HUES64 (cell line): ENCODE measurements at regions not wholly inside any gene's neighbourhood (a gene's known extent, or its start where the extent isn't known, plus 50 kb on each side); places are given as distances from the start of the nearest gene placed in this dataset.

Experiments
- H3K27ac ChIP-seq: 2 replicates; pipeline ENCODE4 v1.7.0; 2013; ENCODE audit warnings: low read depth, low read length, inconsistent platforms
- H3K27me3 ChIP-seq: 2 replicates; pipeline ENCODE4 v1.6.1; 2013; ENCODE audit warnings: mild to moderate bottlenecking, low read length; ENCODE audit not compliant: insufficient read depth
- H3K36me3 ChIP-seq: 2 replicates; pipeline ENCODE4 v1.6.1; 2013; ENCODE audit warnings: mild to moderate bottlenecking, low read length; ENCODE audit not compliant: insufficient read depth
- H3K4me1 ChIP-seq: 2 replicates; pipeline ENCODE4 v1.6.1; 2013; ENCODE audit warnings: mild to moderate bottlenecking, low read length, moderate library complexity; ENCODE audit not compliant: insufficient read depth
- H3K4me3 ChIP-seq: 2 replicates; pipeline ENCODE4 v1.5.1; 2013; ENCODE audit warnings: mild to moderate bottlenecking, low read length, moderate library complexity
- H3K9ac ChIP-seq: 2 replicates; pipeline ENCODE4 v1.6.1; 2013; ENCODE audit warnings: mild to moderate bottlenecking, low read depth, low read length
- H3K9me3 ChIP-seq: 2 replicates; pipeline ENCODE4 v1.6.1; 2013; ENCODE audit warnings: low read depth, low read length; ENCODE audit not compliant: insufficient read depth
- WGBS: fragments of 150-250, 120-280 bp; methylation state at CpG from one replicate; pipeline ENCODE4 v1.1.7; 2013; ENCODE audit warnings: missing lambda C conversion rate; 5-methylcytosine and 5-hydroxymethylcytosine counted together

GRCh38 chr11:28887681-28888080, 779.5 kb downstream of the METTL15 start:
- Histone ChIP-seq H3K27ac (no peak overlapping the region), H3K4me1 (no peaks in the 10 kb centered on the region), H3K27me3 (no peaks in the 10 kb centered on the region), H3K9ac (no peak overlapping the region), H3K36me3 (no peaks in the 10 kb centered on the region), H3K9me3 (no peaks in the 10 kb centered on the region), H3K4me3 (no peak overlapping the region)
- WGBS: 100% methylated on average over 1 of the region's 1 CpG

GRCh38 chr11:28879869-28880268, 771.7 kb downstream of the METTL15 start:
- Histone ChIP-seq H3K4me3 (no peak overlapping the region), H3K9ac (no peak overlapping the region), H3K4me1 (no peaks in the 10 kb centered on the region), H3K27ac (no peak overlapping the region), H3K27me3 (no peaks in the 10 kb centered on the region), H3K36me3 (no peaks in the 10 kb centered on the region), H3K9me3 (no peaks in the 10 kb centered on the region)
- WGBS: 94% methylated on average over 1 of the region's 2 CpGs

GRCh38 chr11:28878025-28878424, 769.8 kb downstream of the METTL15 start:
- Histone ChIP-seq H3K36me3 (no peaks in the 10 kb centered on the region), H3K9me3 (no peaks in the 10 kb centered on the region), H3K4me3 (no peak overlapping the region), H3K4me1 (no peaks in the 10 kb centered on the region), H3K27ac (no peak overlapping the region), H3K27me3 (no peaks in the 10 kb centered on the region), H3K9ac (no peak overlapping the region)
- 95% methylated on average over 4 of the region's 4 CpGs for WGBS

GRCh38 chr11:28877340-28877739, 769.2 kb downstream of the METTL15 start:
- Histone ChIP-seq H3K27me3 (no peaks in the 10 kb centered on the region), H3K4me3 (no peak overlapping the region), H3K4me1 (no peaks in the 10 kb centered on the region), H3K9ac (no peak overlapping the region), H3K36me3 (no peaks in the 10 kb centered on the region), H3K27ac (no peak overlapping the region), H3K9me3 (no peaks in the 10 kb centered on the region)

GRCh38 chr11:28874706-28875105, 766.5 kb downstream of the METTL15 start:
- Histone ChIP-seq H3K4me3 (no peak overlapping the region), H3K4me1 (no peaks in the 10 kb centered on the region), H3K9me3 (no peaks in the 10 kb centered on the region), H3K9ac (no peak overlapping the region), H3K27ac (no peak overlapping the region), H3K27me3 (no peaks in the 10 kb centered on the region), H3K36me3 (no peaks in the 10 kb centered on the region)
- WGBS: 100% methylated on average over 1 of the region's 1 CpG

GRCh38 chr11:28871090-28871489, 762.9 kb downstream of the METTL15 start:
- Histone ChIP-seq H3K4me3 (no peak overlapping the region), H3K9ac (no peak overlapping the region), H3K4me1 (no peaks in the 10 kb centered on the region), H3K27ac (no peak overlapping the region), H3K27me3 (no peaks in the 10 kb centered on the region), H3K9me3 (no peaks in the 10 kb centered on the region), H3K36me3 (no peaks in the 10 kb centered on the region)
- 98% methylated on average over 1 of the region's 1 CpG for WGBS

GRCh38 chr11:28863422-28863821, 755.2 kb downstream of the METTL15 start:
- Histone ChIP-seq H3K27ac (no peak overlapping the region), H3K27me3 (no peaks in the 10 kb centered on the region)
- WGBS: 91% methylated on average over 2 of the region's 2 CpGs

GRCh38 chr11:28860893-28861292, 752.7 kb downstream of the METTL15 start:
- Histone ChIP-seq H3K27me3 (no peaks in the 10 kb centered on the region), H3K36me3 (no peaks in the 10 kb centered on the region), H3K4me3 (no peak overlapping the region), H3K4me1 (peaks cover 16% of the 10 kb centered on the region), H3K9ac (no peak overlapping the region), H3K27ac (no peak overlapping the region), H3K9me3 (peaks cover 11% of the 10 kb centered on the region; the same call in 1 of the 2 replicates)
- 0% methylated on average over 1 of the region's 2 CpGs for WGBS

More at GRCh38 chr11:28863422-28863821, 755.2 kb downstream of the METTL15 start:
- peaks cover 16% of the 10 kb centered on the region for H3K4me1 ChIP-seq
- no peaks in the 10 kb centered on the region for H3K36me3 ChIP-seq
- no peak overlapping the region for H3K9ac ChIP-seq
- 0 out of 2 replicates have a peak, but pooled peaks cover under 1% of the 10 kb centered on the region for H3K9me3 ChIP-seq
- no peak overlapping the region for H3K4me3 ChIP-seq

- Histone ChIP-seq H3K36me3 (no peaks in the 10 kb centered on the region), H3K27ac (no peak overlapping the region), H3K9ac (no peak overlapping the region), H3K4me3 (no peak overlapping the region), H3K4me1 (peaks cover 16% of the 10 kb centered on the region), H3K27me3 (no peaks in the 10 kb centered on the region), H3K9me3 (peaks cover 11% of the 10 kb centered on the region; the same call in 1 of the 2 replicates)
- 67% methylated on average over 2 of the region's 2 CpGs for WGBS
Observed at GRCh38 chr11:28858076-28858475, 749.9 kb downstream of the METTL15 start.

GRCh38 chr11:28849053-28849452, 740.9 kb downstream of the METTL15 start:
- H3K4me1 ChIP-seq: no peaks in the 10 kb centered on the region
- H3K27ac ChIP-seq: no peak overlapping the region
- H3K27me3 ChIP-seq: no peaks in the 10 kb centered on the region
- no peaks in the 10 kb centered on the region; the same call in 1 of the 2 replicates for H3K36me3 ChIP-seq
- no peak overlapping the region for H3K4me3 ChIP-seq
- peaks cover 22% of the 10 kb centered on the region for H3K9me3 ChIP-seq
- H3K9ac ChIP-seq: no peak overlapping the region

GRCh38 chr11:28842716-28843115, 734.5 kb downstream of the METTL15 start:
- H3K4me1 ChIP-seq: no peaks in the 10 kb centered on the region
- no peaks in the 10 kb centered on the region for H3K36me3 ChIP-seq
- H3K4me3 ChIP-seq: no peak overlapping the region
- H3K27me3 ChIP-seq: no peaks in the 10 kb centered on the region
- WGBS: 93% methylated on average over 1 of the region's 1 CpG
- H3K9me3 ChIP-seq: no peaks in the 10 kb centered on the region
- no peak overlapping the region for H3K27ac ChIP-seq
- no peak overlapping the region for H3K9ac ChIP-seq

- Histone ChIP-seq H3K4me3 (no peak overlapping the region), H3K4me1 (peaks cover 34% of the 10 kb centered on the region), H3K9ac (no peak overlapping the region), H3K27me3 (no peaks in the 10 kb centered on the region), H3K36me3 (no peaks in the 10 kb centered on the region), H3K9me3 (no peaks in the 10 kb centered on the region), H3K27ac (no peak overlapping the region)
- WGBS: no CpG with 5 or more reads among the region's 1 CpG
Observed at GRCh38 chr11:28838741-28839140, 730.6 kb downstream of the METTL15 start.
